ENCODE measurements at regions not wholly inside any gene's neighbourhood (a gene's known extent, or its start where the extent isn't known, plus 50 kb on each side); places are given as distances from the start of the nearest gene placed in this dataset.
"Not testable (repeated sequence)": the region's sequence is repeated elsewhere in the genome, so short reads cannot be mapped to it uniquely, and the experiment has no call there.

DNA sequence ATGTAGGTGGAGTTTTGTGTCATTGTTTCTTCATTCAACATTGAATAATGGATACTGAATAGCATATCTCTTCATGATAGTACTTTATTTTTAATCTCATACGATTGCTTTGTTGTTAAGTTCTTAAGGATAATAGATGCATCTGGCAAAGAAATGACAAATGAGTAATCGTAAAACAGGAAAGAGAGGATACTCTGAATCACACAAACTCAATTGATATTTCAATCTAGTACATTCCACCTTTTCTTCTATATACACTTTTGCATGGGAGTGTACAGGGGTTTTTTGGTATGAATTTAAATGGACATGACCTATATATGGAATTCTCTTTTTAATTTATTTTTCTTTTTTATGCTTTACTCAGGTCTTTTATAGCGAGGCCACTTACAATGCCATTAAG is 186.9 kb upstream of the STK26 start:
- H3K27me3 ChIP-seq (ENCODE audit: control insufficient read depth in 3 of 3, insufficient read depth in 3 of 3, low read length in 3 of 3) = no peaks in the 10 kb centered on the region
- no peak for FAIRE-seq
- DNase-seq = no peak
- 54 to 68% (median 58%) methylated on average over 3 of the region's 3 CpGs for WGBS, 3 donors
- H3K36me3 ChIP-seq (ENCODE audit: control insufficient read depth in 3 of 3, insufficient read depth in 2 of 3, low read depth in 1 of 3, low read length in 3 of 3) = no peaks in the 10 kb centered on the region
- no peak overlapping the region for H3K4me3 ChIP-seq (ENCODE audit: low read depth in 1 of 3, low read length in 3 of 3)
- H3K4me1 ChIP-seq (ENCODE audit: control insufficient read depth in 3 of 3, insufficient read depth in 2 of 3, low read depth in 1 of 3, low read length in 2 of 3) = no peaks in the 10 kb centered on the region
- H3K9me3 ChIP-seq (ENCODE audit: control insufficient read depth in 2 of 2, insufficient read depth in 1 of 2, low read depth in 1 of 2, low read length in 1 of 2) = no peaks in the 10 kb centered on the region
- no peak overlapping the region for H3K27ac ChIP-seq (ENCODE audit: low read depth in 1 of 3, low read length in 2 of 3)

DNA sequence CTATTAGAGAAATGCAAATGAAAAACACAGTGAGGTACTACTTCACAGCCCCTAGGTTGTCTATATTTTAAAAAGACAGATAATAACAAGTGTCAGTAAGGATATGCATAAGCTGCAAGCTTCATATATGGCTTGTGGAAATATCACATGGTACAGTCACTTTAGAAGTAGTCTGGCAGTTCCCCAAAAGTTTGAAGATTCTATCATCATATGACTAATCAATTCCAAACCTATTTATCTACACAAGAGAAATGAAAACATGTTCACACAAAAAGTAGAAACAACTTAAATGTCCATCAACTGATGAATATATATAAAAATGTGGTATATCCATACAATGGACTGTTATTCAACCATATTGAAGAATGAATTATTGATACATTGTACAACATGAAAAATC is 185.8 kb upstream of the STK26 start:
- Histone ChIP-seq H3K9me3 (ENCODE audit: control insufficient read depth in 2 of 2, insufficient read depth in 1 of 2, low read depth in 1 of 2, low read length in 1 of 2) (no peaks in the 10 kb centered on the region), H3K36me3 (ENCODE audit: control insufficient read depth in 3 of 3, insufficient read depth in 2 of 3, low read depth in 1 of 3, low read length in 3 of 3) (no peaks in the 10 kb centered on the region), H3K27ac (ENCODE audit: low read depth in 1 of 3, low read length in 2 of 3) (no peak overlapping the region), H3K4me1 (ENCODE audit: control insufficient read depth in 3 of 3, insufficient read depth in 2 of 3, low read depth in 1 of 3, low read length in 2 of 3) (no peaks in the 10 kb centered on the region), H3K27me3 (ENCODE audit: control insufficient read depth in 3 of 3, insufficient read depth in 3 of 3, low read length in 3 of 3) (no peaks in the 10 kb centered on the region), H3K4me3 (ENCODE audit: low read depth in 1 of 3, low read length in 3 of 3) (no peak overlapping the region)
- no peak for FAIRE-seq
- DNase-seq = no peak

DNA sequence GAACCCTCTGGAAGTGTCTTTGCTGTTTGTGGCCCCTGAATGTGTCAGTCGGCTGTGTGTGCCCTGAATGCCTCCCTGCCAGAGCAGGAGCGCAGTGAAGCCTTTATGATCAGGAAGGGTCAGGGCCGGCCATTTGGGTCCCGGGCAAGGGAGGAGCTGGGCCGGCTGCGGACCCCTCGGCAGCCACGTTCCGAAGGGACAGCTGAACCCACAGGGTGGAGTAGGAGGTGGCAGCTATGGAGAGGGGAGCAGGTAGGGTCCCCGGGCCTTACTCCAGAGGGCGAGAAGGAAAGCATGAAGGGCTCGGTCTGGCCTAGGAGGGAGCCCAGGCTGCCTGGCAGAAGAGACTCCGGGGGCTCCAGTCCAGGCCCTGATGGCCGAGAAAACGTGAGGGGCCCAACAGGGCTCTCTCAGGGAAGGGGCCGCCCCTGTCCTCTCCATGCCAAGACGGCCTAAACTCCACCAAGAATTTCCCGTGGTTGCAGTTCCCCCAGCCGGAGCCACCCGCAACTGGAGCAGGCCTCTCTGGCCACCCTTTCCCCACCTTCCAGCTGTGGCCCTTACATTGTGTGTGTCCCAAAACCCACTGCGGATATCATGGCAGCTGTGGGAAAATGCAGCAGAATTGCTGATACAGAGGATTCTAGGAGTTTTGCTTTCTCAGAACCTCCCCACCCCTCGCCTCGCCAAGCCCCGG is 182.2 kb upstream of the STK26 start:
- H3K36me3 ChIP-seq (ENCODE audit: control insufficient read depth in 3 of 3, insufficient read depth in 2 of 3, low read depth in 1 of 3, low read length in 3 of 3) = no peaks in the 10 kb centered on the region
- 39 to 68% (median 62%) methylated on average over 14 to 24 of the region's 24 CpGs for WGBS, 3 donors

DNA sequence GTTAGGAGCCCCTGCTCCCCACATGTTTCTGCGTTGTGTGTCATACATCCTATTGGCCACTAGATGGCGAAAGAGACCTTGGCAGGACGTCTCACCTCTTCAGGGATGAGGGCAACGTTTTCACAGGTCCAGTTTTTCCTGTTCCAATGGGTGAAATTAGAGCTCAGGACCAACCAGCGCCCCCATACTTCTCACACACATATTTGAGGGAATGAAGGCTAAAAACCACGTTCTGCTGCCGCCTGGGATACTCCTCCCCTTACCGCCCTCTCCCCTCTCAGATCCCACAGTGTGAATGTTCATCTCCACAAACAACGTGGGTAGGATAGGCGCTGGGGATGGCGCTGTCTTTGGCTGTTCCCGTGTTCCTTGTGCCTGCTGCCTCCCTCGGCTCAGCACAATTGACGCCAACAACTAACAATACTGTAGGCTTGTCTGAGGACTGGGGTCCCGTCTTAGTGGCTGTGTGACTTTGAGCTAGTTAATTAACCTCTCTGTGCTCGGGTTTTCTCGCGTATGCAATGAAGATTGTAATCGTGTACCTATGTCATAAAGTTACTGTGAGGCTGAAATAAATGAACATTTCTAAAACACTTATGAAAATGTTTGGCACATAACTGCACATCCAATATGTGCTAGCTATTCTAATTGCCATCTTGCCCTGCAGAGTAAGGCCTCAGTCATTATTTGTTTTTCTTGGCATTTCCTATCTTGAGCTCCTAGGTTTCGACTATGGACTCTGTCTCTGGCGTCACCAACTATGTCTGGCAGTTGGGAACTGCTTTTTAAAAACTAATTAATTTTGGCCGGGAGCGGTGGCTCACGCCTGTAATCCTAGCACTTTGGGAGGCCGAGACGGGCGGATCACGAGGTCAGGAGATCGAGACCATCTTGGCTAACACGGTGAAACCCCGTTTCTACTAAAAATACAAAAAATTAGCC is 181.3 kb upstream of the STK26 start:
- Histone ChIP-seq H3K27ac (ENCODE audit: low read depth in 1 of 3, low read length in 2 of 3) (no peak overlapping the region), H3K9me3 (ENCODE audit: control insufficient read depth in 2 of 2, insufficient read depth in 1 of 2, low read depth in 1 of 2, low read length in 1 of 2) (no peaks in the 10 kb centered on the region), H3K27me3 (ENCODE audit: control insufficient read depth in 3 of 3, insufficient read depth in 3 of 3, low read length in 3 of 3) (no peaks in the 10 kb centered on the region), H3K36me3 (ENCODE audit: control insufficient read depth in 3 of 3, insufficient read depth in 2 of 3, low read depth in 1 of 3, low read length in 3 of 3) (no peaks in the 10 kb centered on the region), H3K4me3 (ENCODE audit: low read depth in 1 of 3, low read length in 3 of 3) (no peak overlapping the region), H3K4me1 (ENCODE audit: control insufficient read depth in 3 of 3, insufficient read depth in 2 of 3, low read depth in 1 of 3, low read length in 2 of 3) (no peaks in the 10 kb centered on the region)
- DNase-seq (peak; percentile 33 to 36), FAIRE-seq (no peak)
- WGBS, 3 donors = 45 to 52% (median 48%) methylated on average over 27 to 29 of the region's 31 CpGs

More for the DNA sequence above, 182.2 kb upstream of the STK26 start:
- Histone ChIP-seq H3K4me3 (ENCODE audit: low read depth in 1 of 3, low read length in 3 of 3) (no peak overlapping the region), H3K9me3 (ENCODE audit: control insufficient read depth in 2 of 2, insufficient read depth in 1 of 2, low read depth in 1 of 2, low read length in 1 of 2) (no peaks in the 10 kb centered on the region), H3K27me3 (ENCODE audit: control insufficient read depth in 3 of 3, insufficient read depth in 3 of 3, low read length in 3 of 3) (no peaks in the 10 kb centered on the region), H3K4me1 (ENCODE audit: control insufficient read depth in 3 of 3, insufficient read depth in 2 of 3, low read depth in 1 of 3, low read length in 2 of 3) (no peaks in the 10 kb centered on the region), H3K27ac (ENCODE audit: low read depth in 1 of 3, low read length in 2 of 3) (no peak overlapping the region)
- FAIRE-seq (no peak), DNase-seq (no peak)

DNA sequence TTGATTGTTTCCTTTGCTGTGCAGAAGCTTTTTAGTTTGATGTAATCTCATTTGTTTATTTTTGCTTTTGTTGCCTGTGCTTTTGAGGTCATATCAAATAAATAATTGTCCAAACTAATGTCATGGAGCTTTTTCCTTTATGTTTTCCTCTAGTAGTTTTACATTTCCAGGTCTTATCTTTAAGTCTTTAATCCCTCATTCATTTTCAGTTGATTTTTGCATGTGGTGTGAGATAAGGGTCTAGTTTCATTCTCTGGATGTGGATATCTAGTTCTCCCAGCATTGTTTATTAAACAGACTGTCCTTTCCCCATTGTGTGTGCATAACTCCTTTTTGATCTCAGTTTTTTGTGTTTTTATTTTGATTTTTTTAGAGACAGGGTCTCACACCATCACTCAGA is 179.1 kb upstream of the STK26 start:
- Histone ChIP-seq H3K27me3 (ENCODE audit: control insufficient read depth in 3 of 3, insufficient read depth in 3 of 3, low read length in 3 of 3) (no peaks in the 10 kb centered on the region), H3K9me3 (ENCODE audit: control insufficient read depth in 2 of 2, insufficient read depth in 1 of 2, low read depth in 1 of 2, low read length in 1 of 2) (no peaks in the 10 kb centered on the region), H3K27ac (ENCODE audit: low read depth in 1 of 3, low read length in 2 of 3) (no peak overlapping the region), H3K4me1 (ENCODE audit: control insufficient read depth in 3 of 3, insufficient read depth in 2 of 3, low read depth in 1 of 3, low read length in 2 of 3) (no peaks in the 10 kb centered on the region), H3K4me3 (ENCODE audit: low read depth in 1 of 3, low read length in 3 of 3) (no peak overlapping the region), H3K36me3 (ENCODE audit: control insufficient read depth in 3 of 3, insufficient read depth in 2 of 3, low read depth in 1 of 3, low read length in 3 of 3) (no peaks in the 10 kb centered on the region)
- DNase-seq = no peak
- FAIRE-seq = no peak

DNA sequence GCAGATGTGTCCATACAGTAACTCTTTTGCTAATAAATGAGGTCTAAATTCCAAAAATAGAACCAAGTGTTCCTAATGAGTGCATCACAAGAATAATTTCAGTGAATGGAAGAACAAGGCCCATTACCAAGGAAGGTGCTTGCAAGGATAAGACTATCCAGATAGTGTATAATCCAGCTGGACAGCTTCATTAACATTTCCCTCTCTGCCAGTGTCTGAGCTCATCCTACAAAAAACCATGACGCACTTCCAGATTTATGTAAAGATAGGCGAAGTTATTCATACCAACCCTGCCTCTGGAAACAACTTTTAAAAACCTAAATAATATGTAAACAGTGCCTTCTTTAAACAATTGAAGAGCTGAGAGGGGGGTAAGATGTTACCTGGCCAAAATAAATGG is 177.9 kb upstream of the STK26 start:
- H3K27me3 ChIP-seq (ENCODE audit: control insufficient read depth in 3 of 3, insufficient read depth in 3 of 3, low read length in 3 of 3) = no peaks in the 10 kb centered on the region
- FAIRE-seq (no peak), DNase-seq (no peak)
- H3K9me3 ChIP-seq (ENCODE audit: control insufficient read depth in 2 of 2, insufficient read depth in 1 of 2, low read depth in 1 of 2, low read length in 1 of 2) = no peaks in the 10 kb centered on the region
- H3K4me3 ChIP-seq (ENCODE audit: low read depth in 1 of 3, low read length in 3 of 3) = no peak overlapping the region
- WGBS, 3 donors = 72 to 81% (median 77%) methylated on average over 2 of the region's 2 CpGs
- no peaks in the 10 kb centered on the region for H3K36me3 ChIP-seq (ENCODE audit: control insufficient read depth in 3 of 3, insufficient read depth in 2 of 3, low read depth in 1 of 3, low read length in 3 of 3)
- no peak overlapping the region for H3K27ac ChIP-seq (ENCODE audit: low read depth in 1 of 3, low read length in 2 of 3)
- H3K4me1 ChIP-seq (ENCODE audit: control insufficient read depth in 3 of 3, insufficient read depth in 2 of 3, low read depth in 1 of 3, low read length in 2 of 3) = no peaks in the 10 kb centered on the region

DNA sequence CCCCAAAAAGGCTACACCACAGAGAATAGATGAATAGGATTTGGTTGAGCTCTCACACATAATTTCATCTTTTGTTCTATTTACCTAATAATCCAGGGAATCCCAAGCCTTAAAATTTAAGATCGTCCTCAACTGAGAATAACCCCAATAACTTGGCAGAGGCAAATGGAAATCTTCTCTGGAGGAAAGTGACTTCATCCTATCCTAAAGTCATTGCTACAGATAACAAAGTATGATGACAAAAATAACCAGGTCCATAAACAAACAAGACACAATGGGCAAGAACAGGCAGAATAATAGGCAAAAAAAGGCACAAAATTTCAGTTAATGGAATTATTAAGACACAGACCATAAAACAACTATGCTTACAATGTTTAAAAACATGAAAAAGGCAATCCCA is 177.3 kb upstream of the STK26 start:
- Histone ChIP-seq H3K27me3 (ENCODE audit: control insufficient read depth in 3 of 3, insufficient read depth in 3 of 3, low read length in 3 of 3) (no peaks in the 10 kb centered on the region), H3K4me1 (ENCODE audit: control insufficient read depth in 3 of 3, insufficient read depth in 2 of 3, low read depth in 1 of 3, low read length in 2 of 3) (no peaks in the 10 kb centered on the region), H3K36me3 (ENCODE audit: control insufficient read depth in 3 of 3, insufficient read depth in 2 of 3, low read depth in 1 of 3, low read length in 3 of 3) (no peaks in the 10 kb centered on the region), H3K27ac (ENCODE audit: low read depth in 1 of 3, low read length in 2 of 3) (no peak overlapping the region), H3K9me3 (ENCODE audit: control insufficient read depth in 2 of 2, insufficient read depth in 1 of 2, low read depth in 1 of 2, low read length in 1 of 2) (no peaks in the 10 kb centered on the region), H3K4me3 (ENCODE audit: low read depth in 1 of 3, low read length in 3 of 3) (no peak overlapping the region)
- FAIRE-seq = no peak
- no peak for DNase-seq
- 51 to 65% (median 55%) methylated on average over 1 of the region's 1 CpG for WGBS, 3 donors

DNA sequence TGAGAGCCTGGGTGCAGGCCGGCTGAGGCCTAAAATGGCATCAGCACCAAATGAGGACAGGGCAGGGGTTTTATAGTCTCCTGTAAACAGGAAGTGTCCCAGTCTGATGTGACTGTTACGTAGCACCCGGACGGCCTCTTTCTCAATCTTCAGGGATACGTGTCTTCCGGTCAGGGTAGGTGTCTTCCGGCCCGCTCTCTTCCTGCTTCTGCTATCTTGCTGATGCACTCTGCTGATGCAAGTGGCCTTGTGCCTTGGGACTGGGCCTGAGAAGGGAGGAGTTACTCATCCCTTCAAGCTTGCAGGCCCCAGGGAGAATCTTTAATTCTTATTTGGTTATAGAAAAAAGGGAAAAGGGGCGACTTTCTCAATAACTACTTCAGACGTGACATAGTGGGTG is 172.1 kb upstream of the STK26 start:
- H3K9me3 ChIP-seq (ENCODE audit: control insufficient read depth in 2 of 2, insufficient read depth in 1 of 2, low read depth in 1 of 2, low read length in 1 of 2); FAIRE-seq; H3K36me3 ChIP-seq (ENCODE audit: control insufficient read depth in 3 of 3, insufficient read depth in 2 of 3, low read depth in 1 of 3, low read length in 3 of 3); H3K27ac ChIP-seq (ENCODE audit: low read depth in 1 of 3, low read length in 2 of 3); H3K4me3 ChIP-seq (ENCODE audit: low read depth in 1 of 3, low read length in 3 of 3); DNase-seq; H3K27me3 ChIP-seq (ENCODE audit: control insufficient read depth in 3 of 3, insufficient read depth in 3 of 3, low read length in 3 of 3); H3K4me1 ChIP-seq (ENCODE audit: control insufficient read depth in 3 of 3, insufficient read depth in 2 of 3, low read depth in 1 of 3, low read length in 2 of 3): not testable (repeated sequence)
- WGBS, 3 donors = 85 to 92% (median 85%) methylated on average over 7 to 10 of the region's 10 CpGs
